Ishikawa (cell line): ENCODE measurements at regions not wholly inside any gene's neighbourhood (a gene's known extent, or its start where the extent isn't known, plus 50 kb on each side); places are given as distances from the start of the nearest gene placed in this dataset.

Experiments used
- CEBPB ChIP-seq: IDR thresholded peaks from 2 replicates; pipeline ENCODE4 v1.6.1; 2012
- CREB1 ChIP-seq: IDR thresholded peaks from 2 replicates; pipeline ENCODE4 v1.6.1; 2012; ENCODE audit warnings: low read depth
- EP300 ChIP-seq: IDR thresholded peaks from 2 replicates; pipeline ENCODE4 v1.6.1; 2012; ENCODE audit warnings: borderline replicate concordance
- FOXM1 ChIP-seq: IDR thresholded peaks from 2 replicates; pipeline ENCODE4 v1.6.1; 2012; ENCODE audit warnings: low read depth, borderline replicate concordance
- RAD21 ChIP-seq: IDR thresholded peaks from 2 replicates; pipeline ENCODE4 v1.6.1; 2012; ENCODE audit warnings: low read depth
- TCF12 ChIP-seq: IDR thresholded peaks from 2 replicates; pipeline ENCODE4 v1.6.1; 2012; ENCODE audit warnings: low read depth
- YY1 ChIP-seq: IDR thresholded peaks from 2 replicates; pipeline ENCODE4 v1.6.1; 2012; ENCODE audit warnings: low read depth
- ZBTB7A ChIP-seq: IDR thresholded peaks from 2 replicates; pipeline ENCODE4 v1.6.1; 2012; ENCODE audit warnings: low read depth
- TF ChIP-seq, protein P1 (sequence below): IDR thresholded peaks from 2 replicates; pipeline ENCODE4 v1.6.1; 2012
- TF ChIP-seq, protein P2 (sequence below): IDR thresholded peaks from 2 replicates; pipeline ENCODE4 v1.6.1; 2012; ENCODE audit warnings: low read depth, mild to moderate bottlenecking

DNA sequence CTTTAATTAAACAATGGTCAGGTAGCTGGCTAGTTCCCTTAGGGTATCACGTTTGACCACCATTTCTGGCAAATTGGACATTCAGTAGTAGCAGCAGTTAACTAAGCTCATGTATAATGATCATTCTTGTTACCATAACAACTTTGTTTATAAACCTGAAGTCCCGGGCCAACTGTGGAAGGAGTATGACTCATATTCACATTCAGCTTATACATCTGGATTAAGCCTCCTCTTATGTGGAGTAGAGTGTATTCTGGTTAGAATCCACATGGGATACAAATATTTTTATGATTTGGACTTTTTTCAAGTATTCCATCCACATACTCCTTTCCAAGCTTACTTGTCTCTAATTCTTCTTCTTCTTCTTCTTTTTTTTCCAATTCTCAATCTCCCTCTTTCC lies 70.3 kb upstream of the ZSWIM2 start:
- no peak for TF ChIP-seq YY1
- TF ChIP-seq TCF12: no peak
- TF ChIP-seq, protein P1, sequence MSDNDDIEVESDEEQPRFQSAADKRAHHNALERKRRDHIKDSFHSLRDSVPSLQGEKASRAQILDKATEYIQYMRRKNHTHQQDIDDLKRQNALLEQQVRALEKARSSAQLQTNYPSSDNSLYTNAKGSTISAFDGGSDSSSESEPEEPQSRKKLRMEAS: no peak
- TF ChIP-seq CREB1: no peak
- TF ChIP-seq EP300: no peak
- TF ChIP-seq ZBTB7A: no peak
- TF ChIP-seq, protein P2, sequence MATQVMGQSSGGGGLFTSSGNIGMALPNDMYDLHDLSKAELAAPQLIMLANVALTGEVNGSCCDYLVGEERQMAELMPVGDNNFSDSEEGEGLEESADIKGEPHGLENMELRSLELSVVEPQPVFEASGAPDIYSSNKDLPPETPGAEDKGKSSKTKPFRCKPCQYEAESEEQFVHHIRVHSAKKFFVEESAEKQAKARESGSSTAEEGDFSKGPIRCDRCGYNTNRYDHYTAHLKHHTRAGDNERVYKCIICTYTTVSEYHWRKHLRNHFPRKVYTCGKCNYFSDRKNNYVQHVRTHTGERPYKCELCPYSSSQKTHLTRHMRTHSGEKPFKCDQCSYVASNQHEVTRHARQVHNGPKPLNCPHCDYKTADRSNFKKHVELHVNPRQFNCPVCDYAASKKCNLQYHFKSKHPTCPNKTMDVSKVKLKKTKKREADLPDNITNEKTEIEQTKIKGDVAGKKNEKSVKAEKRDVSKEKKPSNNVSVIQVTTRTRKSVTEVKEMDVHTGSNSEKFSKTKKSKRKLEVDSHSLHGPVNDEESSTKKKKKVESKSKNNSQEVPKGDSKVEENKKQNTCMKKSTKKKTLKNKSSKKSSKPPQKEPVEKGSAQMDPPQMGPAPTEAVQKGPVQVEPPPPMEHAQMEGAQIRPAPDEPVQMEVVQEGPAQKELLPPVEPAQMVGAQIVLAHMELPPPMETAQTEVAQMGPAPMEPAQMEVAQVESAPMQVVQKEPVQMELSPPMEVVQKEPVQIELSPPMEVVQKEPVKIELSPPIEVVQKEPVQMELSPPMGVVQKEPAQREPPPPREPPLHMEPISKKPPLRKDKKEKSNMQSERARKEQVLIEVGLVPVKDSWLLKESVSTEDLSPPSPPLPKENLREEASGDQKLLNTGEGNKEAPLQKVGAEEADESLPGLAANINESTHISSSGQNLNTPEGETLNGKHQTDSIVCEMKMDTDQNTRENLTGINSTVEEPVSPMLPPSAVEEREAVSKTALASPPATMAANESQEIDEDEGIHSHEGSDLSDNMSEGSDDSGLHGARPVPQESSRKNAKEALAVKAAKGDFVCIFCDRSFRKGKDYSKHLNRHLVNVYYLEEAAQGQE: no peak
- no peak for TF ChIP-seq FOXM1
- TF ChIP-seq CEBPB: no peak
- no peak for TF ChIP-seq RAD21
